Endothelial cell of umbilical vein (primary cell): ENCODE measurements at regions not wholly inside any gene's neighbourhood (a gene's known extent, or its start where the extent isn't known, plus 50 kb on each side); places are given as distances from the start of the nearest gene placed in this dataset.

ENCODE experiments used
- BruUV-seq: library from RNA; stranded (reverse); fragments of 400-500 nt; replicated peaks from 2 replicates; lab custom pipeline; 2021; lab: Mats Ljungman, UMichigan
- CTCF ChIA-PET: fragments of 300-600, 350-600 bp; sonication (Branson Sonifier 250); formaldehyde crosslinking; loops from one replicate; lab custom pipeline; 2021; ENCODE audit warnings: antibody characterized with exemption, inconsistent platforms; lab: Charles Lee
- POLR2A ChIA-PET: fragments of 300-600, 350-600 bp; sonication (Branson Sonifier 250); formaldehyde crosslinking; loops from one replicate; lab custom pipeline; 2021; ENCODE audit warnings: antibody characterized with exemption, inconsistent platforms; lab: Charles Lee
- DNase-seq: peaks from one replicate; pipeline ENCODE4 v3.0.0-alpha.2; 2011; ENCODE audit warnings: low read depth, low spot score
- FAIRE-seq: peaks from 2 replicates; lab custom pipeline; 2011; peaks lifted over from hg19 to GRCh38; lab: Jason Lieb, UNC
- H2AFZ ChIP-seq: 2 replicates; pipeline ENCODE4 v1.6.0; 2012; ENCODE audit warnings: low read depth, low read length, control low read depth, inconsistent platforms
- H3K27ac ChIP-seq: 2 replicates; pipeline ENCODE4 v1.5.1; 2011; ENCODE audit warnings: low read depth, mild to moderate bottlenecking, control low read depth, low read length, moderate library complexity; ENCODE audit not compliant: insufficient read depth
- H3K27me3 ChIP-seq, 2 experiments: 2 replicates each; pipeline versions ENCODE4 v1.6.0 to v1.6.1; 2011; ENCODE audit warnings: low read length in 2 of 2, mixed read lengths in 1 of 2; ENCODE audit not compliant: control insufficient read depth in 2 of 2, insufficient read depth in 2 of 2
- H3K36me3 ChIP-seq, 2 experiments: 2 replicates in 1 of 2; 3 replicates in 1 of 2; pipeline ENCODE4 v1.5.1; 2011; ENCODE audit warnings: low read length in 2 of 2, mild to moderate bottlenecking in 1 of 2, moderate library complexity in 1 of 2; ENCODE audit not compliant: control insufficient read depth in 2 of 2, insufficient read depth in 2 of 2; ENCODE audit errors: extremely low read depth in 1 of 2
- H3K4me1 ChIP-seq: 3 replicates; pipeline ENCODE4 v1.5.1; 2011; ENCODE audit warnings: mild to moderate bottlenecking, low read length; ENCODE audit not compliant: control insufficient read depth, insufficient read depth; ENCODE audit errors: extremely low read depth
- H3K4me2 ChIP-seq: 2 replicates; pipeline ENCODE4 v1.6.1; 2011; ENCODE audit warnings: low read length, control low read depth, mixed read lengths; ENCODE audit not compliant: insufficient read depth
- H3K4me3 ChIP-seq, 3 experiments: fragments of 200-600 bp in 1 of 3; sonication (generic), shearing (Covaris generic) in 1 of 3; replicated peaks in 1 of 3; 2 replicates each; pipeline ENCODE4 v1.5.1; 2011 to 2016; ENCODE audit warnings: control low read depth in 3 of 3, low read length in 3 of 3, mild to moderate bottlenecking in 2 of 3, inconsistent platforms in 1 of 3, low read depth in 1 of 3, moderate library complexity in 1 of 3; ENCODE audit not compliant: insufficient read depth in 1 of 3
- H3K79me2 ChIP-seq: 2 replicates; pipeline ENCODE4 v1.6.0; 2012; ENCODE audit warnings: low read length, inconsistent platforms; ENCODE audit not compliant: control insufficient read depth, insufficient read depth
- H3K9ac ChIP-seq: replicated peaks from 2 replicates; pipeline ENCODE3; 2011; ENCODE audit warnings: low read length, control low read depth; ENCODE audit not compliant: insufficient read depth; ENCODE audit errors: extremely low read depth
- H3K9me1 ChIP-seq: replicated peaks from 3 replicates; pipeline ENCODE4 v1.6.0; 2011; ENCODE audit warnings: mild to moderate bottlenecking, low read length; ENCODE audit not compliant: control insufficient read depth, insufficient read depth; ENCODE audit errors: extremely low read depth
- H3K9me3 ChIP-seq: replicated peaks from 2 replicates; pipeline ENCODE4 v1.5.1; 2012; ENCODE audit warnings: low read length, inconsistent platforms; ENCODE audit not compliant: control insufficient read depth, insufficient read depth
- H4K20me1 ChIP-seq: replicated peaks from 2 replicates; pipeline ENCODE3; 2011; ENCODE audit warnings: mild to moderate bottlenecking, low read length; ENCODE audit not compliant: control insufficient read depth, insufficient read depth; ENCODE audit errors: extremely low read depth
- EZH2 ChIP-seq: IDR thresholded peaks from 2 replicates; pipeline ENCODE4 v1.6.1; 2012; ENCODE audit warnings: borderline replicate concordance, low read depth, mild to moderate bottlenecking, moderate library complexity, low read length, inconsistent platforms; ENCODE audit not compliant: severe bottlenecking
- FOS ChIP-seq: IDR thresholded peaks from 2 replicates; pipeline ENCODE4 v1.6.1; 2011; ENCODE audit warnings: mild to moderate bottlenecking, low read length, moderate library complexity, borderline replicate concordance; ENCODE audit not compliant: insufficient read depth
- GATA2 ChIP-seq: IDR thresholded peaks from 2 replicates; pipeline ENCODE4 v1.7.0; 2011; ENCODE audit warnings: low read depth, mild to moderate bottlenecking, moderate library complexity, mixed read lengths, low read length; ENCODE audit not compliant: insufficient read length, insufficient read depth
- JUN ChIP-seq: IDR thresholded peaks from 2 replicates; pipeline ENCODE4 v1.6.1; 2011; ENCODE audit warnings: borderline replicate concordance, low read depth; ENCODE audit not compliant: insufficient read length, insufficient read depth
- MYC ChIP-seq: IDR thresholded peaks from one replicate; pipeline ENCODE4 v1.6.1; 2011; ENCODE audit warnings: mild to moderate bottlenecking, low read depth, low read length
- POLR2A ChIP-seq: IDR thresholded peaks from 2 replicates; pipeline ENCODE4 v1.6.1; 2012; ENCODE audit warnings: low read depth, mild to moderate bottlenecking, control low read depth, low read length
- POLR2AphosphoS5 ChIP-seq: IDR thresholded peaks from 2 replicates; pipeline ENCODE4 v1.6.1; 2012; ENCODE audit warnings: low read depth, mild to moderate bottlenecking, control low read depth, low read length, moderate library complexity; ENCODE audit not compliant: insufficient read depth
- dilution Hi-C: fragments of 300-500 bp; cut with MboI; formaldehyde crosslinking; loops from one replicate; pipeline ENCODE4 v1.15.0; 2019; ENCODE audit warnings: low sequenced_read_pairs; ENCODE audit not compliant: extremely low pct_ligation_motif_present
- intact Hi-C: fragments of 100-400 bp; cut with micrococcal nuclease; formaldehyde crosslinking; loops from one replicate; pipeline ENCODE4 v1.10.0; 2022
- TF ChIP-seq, protein P1 (sequence below): IDR thresholded peaks from 2 replicates; pipeline ENCODE4 v1.6.1; 2011; ENCODE audit not compliant: insufficient read depth, insufficient read length
- TF ChIP-seq, protein P2 (sequence below), 2 donors: IDR thresholded peaks; 1 replicate in 1 of 2; 2 replicates in 1 of 2; pipeline ENCODE4 v1.5.1; 2011; ENCODE audit warnings: low read length in 2 of 2, mild to moderate bottlenecking in 2 of 2, moderate library complexity in 2 of 2, control low read depth in 1 of 2, inconsistent platforms in 1 of 2, low read depth in 1 of 2; ENCODE audit not compliant: insufficient read depth in 1 of 2; ENCODE audit errors: extremely low read depth in 1 of 2

DNA sequence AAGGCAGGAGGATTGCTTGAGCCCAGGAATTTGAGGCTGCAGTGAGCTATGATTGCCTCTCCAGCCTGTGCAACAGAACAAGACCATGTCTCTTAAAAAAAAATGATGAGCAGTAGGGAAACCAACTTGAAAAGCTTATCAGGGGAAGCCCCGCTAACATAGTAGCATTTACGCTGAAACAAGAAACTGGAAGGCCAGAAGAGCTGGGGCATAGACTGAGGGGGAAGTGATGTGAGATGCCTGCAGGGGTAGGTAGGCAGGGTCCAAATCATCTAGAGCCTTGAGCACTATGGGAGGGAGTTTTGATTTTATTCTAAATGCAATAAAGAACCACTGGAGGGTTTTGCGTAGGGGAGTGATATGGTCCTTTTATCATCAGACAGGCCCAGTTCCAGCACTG lies 139.3 kb downstream of the CYB561 start:
- TF ChIP-seq GATA2 (no peak), POLR2A (no peak), JUN (no peak), MYC (no peak), FOS (no peak), EZH2 (no peak), POLR2AphosphoS5 (no peak)
- TF ChIP-seq, protein P1, sequence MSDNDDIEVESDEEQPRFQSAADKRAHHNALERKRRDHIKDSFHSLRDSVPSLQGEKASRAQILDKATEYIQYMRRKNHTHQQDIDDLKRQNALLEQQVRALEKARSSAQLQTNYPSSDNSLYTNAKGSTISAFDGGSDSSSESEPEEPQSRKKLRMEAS: no peak
- TF ChIP-seq, protein P2, sequence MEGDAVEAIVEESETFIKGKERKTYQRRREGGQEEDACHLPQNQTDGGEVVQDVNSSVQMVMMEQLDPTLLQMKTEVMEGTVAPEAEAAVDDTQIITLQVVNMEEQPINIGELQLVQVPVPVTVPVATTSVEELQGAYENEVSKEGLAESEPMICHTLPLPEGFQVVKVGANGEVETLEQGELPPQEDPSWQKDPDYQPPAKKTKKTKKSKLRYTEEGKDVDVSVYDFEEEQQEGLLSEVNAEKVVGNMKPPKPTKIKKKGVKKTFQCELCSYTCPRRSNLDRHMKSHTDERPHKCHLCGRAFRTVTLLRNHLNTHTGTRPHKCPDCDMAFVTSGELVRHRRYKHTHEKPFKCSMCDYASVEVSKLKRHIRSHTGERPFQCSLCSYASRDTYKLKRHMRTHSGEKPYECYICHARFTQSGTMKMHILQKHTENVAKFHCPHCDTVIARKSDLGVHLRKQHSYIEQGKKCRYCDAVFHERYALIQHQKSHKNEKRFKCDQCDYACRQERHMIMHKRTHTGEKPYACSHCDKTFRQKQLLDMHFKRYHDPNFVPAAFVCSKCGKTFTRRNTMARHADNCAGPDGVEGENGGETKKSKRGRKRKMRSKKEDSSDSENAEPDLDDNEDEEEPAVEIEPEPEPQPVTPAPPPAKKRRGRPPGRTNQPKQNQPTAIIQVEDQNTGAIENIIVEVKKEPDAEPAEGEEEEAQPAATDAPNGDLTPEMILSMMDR (IDR thresholded peaks at IDR 0.05; ENCODE audit: extremely low read depth in 1 of 2, insufficient read depth in 1 of 2, low read depth in 1 of 2, low read length in 2 of 2): no peak
- Histone ChIP-seq H3K9me3 (no peaks in the 10 kb centered on the region), H3K79me2 (no peaks in the 10 kb centered on the region), H3K4me1 (peaks cover 10% of the 10 kb centered on the region), H3K27ac (no peak overlapping the region), H3K9ac (no peak overlapping the region), H3K4me2 (no peak overlapping the region), H3K9me1 (no peaks in the 10 kb centered on the region), H2AFZ (no peak overlapping the region), H3K36me3 (no peaks in the 10 kb centered on the region), H3K27me3 (no peaks in the 10 kb centered on the region), H4K20me1 (no peaks in the 10 kb centered on the region), H3K4me3 (no peak overlapping the region)
- DNase-seq (no peak), FAIRE-seq (no peak)
- intact Hi-C loops (no loop called here), dilution Hi-C loops (no loop called here)
- CTCF ChIA-PET: interaction anchor here (1.0 kb wide), 1 partner anchor 37 kb away, joined by 4 read pairs; no protein-coding TSS in a partner anchor
- POLR2A ChIA-PET: no interaction called here
- no TSS peak for BruUV-seq
